PFSK-1 (cell line): ENCODE measurements at regions not wholly inside any gene's neighbourhood (a gene's known extent, or its start where the extent isn't known, plus 50 kb on each side); places are given as distances from the start of the nearest gene placed in this dataset.

Experiments used
- FOXP2 ChIP-seq: optimal IDR thresholded peaks from 2 replicates; pipeline ENCODE3; 2011; ENCODE audit warnings: borderline replicate concordance, control low read depth, inconsistent platforms; ENCODE audit not compliant: insufficient read depth; ENCODE audit errors: extremely low read length, extremely low read depth
- POLR2AphosphoS5 ChIP-seq: IDR thresholded peaks from 2 replicates; pipeline ENCODE4 v1.6.1; 2012; ENCODE audit warnings: low read depth, mild to moderate bottlenecking, control low read depth, low read length, moderate library complexity
- SIN3A ChIP-seq: IDR thresholded peaks from 2 replicates; pipeline ENCODE4 v1.6.1; 2012; ENCODE audit warnings: mild to moderate bottlenecking, low read length, moderate library complexity, borderline replicate concordance; ENCODE audit not compliant: insufficient read depth
- TAF1 ChIP-seq: IDR thresholded peaks from 2 replicates; pipeline ENCODE4 v1.6.1; 2012; ENCODE audit warnings: low read length, control low read depth, borderline replicate concordance; ENCODE audit not compliant: insufficient read depth
- TF ChIP-seq, protein P1 (sequence below), 2 experiments: IDR thresholded peaks; 2 replicates each; pipeline versions ENCODE4 v1.6.1 to v1.8.0; 2011 to 2012; ENCODE audit warnings: low read depth in 2 of 2, low read length in 2 of 2, control low read depth in 1 of 2, inconsistent platforms in 1 of 2, mild to moderate bottlenecking in 1 of 2, moderate library complexity in 1 of 2; ENCODE audit not compliant: insufficient read depth in 1 of 2

DNA sequence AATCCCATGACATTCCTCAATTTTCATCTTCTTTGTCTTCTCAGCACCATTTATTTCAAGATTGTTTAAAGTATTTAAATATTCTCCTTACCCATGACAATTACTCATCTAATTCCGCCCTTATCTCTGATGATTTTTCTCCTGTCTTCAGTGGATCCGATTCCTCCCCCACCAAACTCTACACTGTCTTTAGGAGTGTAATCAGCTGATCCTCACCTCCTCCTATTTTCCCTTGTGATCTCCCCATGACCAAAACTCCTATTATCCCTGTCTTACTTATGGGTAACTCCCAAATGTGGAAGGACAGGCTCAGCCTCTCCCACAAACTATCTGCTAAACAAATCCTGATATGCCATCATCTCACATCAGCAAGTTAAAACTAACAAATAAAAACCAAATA, 335.3 kb upstream of the RUNX1 start:
- TF ChIP-seq SIN3A (no peak), FOXP2 (no peak), POLR2AphosphoS5 (no peak), TAF1 (no peak)
- TF ChIP-seq, protein P1, sequence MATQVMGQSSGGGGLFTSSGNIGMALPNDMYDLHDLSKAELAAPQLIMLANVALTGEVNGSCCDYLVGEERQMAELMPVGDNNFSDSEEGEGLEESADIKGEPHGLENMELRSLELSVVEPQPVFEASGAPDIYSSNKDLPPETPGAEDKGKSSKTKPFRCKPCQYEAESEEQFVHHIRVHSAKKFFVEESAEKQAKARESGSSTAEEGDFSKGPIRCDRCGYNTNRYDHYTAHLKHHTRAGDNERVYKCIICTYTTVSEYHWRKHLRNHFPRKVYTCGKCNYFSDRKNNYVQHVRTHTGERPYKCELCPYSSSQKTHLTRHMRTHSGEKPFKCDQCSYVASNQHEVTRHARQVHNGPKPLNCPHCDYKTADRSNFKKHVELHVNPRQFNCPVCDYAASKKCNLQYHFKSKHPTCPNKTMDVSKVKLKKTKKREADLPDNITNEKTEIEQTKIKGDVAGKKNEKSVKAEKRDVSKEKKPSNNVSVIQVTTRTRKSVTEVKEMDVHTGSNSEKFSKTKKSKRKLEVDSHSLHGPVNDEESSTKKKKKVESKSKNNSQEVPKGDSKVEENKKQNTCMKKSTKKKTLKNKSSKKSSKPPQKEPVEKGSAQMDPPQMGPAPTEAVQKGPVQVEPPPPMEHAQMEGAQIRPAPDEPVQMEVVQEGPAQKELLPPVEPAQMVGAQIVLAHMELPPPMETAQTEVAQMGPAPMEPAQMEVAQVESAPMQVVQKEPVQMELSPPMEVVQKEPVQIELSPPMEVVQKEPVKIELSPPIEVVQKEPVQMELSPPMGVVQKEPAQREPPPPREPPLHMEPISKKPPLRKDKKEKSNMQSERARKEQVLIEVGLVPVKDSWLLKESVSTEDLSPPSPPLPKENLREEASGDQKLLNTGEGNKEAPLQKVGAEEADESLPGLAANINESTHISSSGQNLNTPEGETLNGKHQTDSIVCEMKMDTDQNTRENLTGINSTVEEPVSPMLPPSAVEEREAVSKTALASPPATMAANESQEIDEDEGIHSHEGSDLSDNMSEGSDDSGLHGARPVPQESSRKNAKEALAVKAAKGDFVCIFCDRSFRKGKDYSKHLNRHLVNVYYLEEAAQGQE (IDR thresholded peaks at IDR 0.05; ENCODE audit: insufficient read depth in 1 of 2, low read depth in 2 of 2, low read length in 2 of 2), result no peak

DNA sequence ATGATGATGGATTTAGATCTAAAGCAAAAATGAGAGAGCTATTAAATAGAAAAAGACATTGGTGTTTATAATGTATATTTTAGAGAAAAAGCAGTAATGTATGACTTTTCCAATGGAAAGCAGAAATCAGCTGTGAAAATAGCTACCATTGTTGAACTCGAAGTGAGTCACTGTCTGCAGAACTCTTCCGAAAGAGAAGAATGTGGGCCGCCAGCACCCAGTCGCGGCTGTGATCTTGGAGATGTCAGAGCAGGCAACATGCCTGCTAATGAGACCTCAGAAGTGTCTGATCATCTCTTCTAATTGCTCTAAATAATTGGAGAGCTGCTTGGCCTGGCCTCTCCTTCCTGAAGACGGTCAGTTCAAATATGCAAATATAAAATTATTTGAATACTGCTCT, 333.6 kb upstream of the RUNX1 start:
- TF ChIP-seq, protein P1 (IDR thresholded peaks at IDR 0.05; ENCODE audit: insufficient read depth in 1 of 2, low read depth in 2 of 2, low read length in 2 of 2), result no peak
- TF ChIP-seq POLR2AphosphoS5, result no peak

DNA sequence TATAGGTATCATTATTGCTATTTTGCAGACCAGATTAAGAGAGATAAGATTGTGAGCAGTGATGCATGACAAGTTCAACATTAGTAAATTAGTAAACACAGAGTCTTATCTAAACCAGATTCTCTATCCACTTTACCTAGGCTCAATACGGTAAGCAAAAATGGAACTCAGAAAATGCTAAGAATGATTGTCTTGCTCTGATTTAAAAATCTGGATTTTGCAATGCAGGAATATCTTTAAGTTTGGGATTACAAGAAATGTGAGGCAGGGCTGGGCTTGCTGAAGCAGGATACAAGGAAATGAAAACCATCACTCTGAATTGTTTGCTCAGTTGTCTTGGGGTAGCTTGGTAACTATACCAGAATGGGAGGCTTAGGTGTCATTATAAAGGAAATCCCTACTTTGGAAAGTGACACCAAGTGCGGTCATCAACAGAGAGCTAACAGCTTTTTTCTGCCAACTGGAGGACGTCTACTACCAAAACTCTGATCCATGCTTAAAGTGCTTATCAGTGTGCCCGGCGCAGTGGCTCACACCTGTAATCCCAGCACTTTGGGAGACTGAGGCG, 332.7 kb upstream of the RUNX1 start:
- no peak for TF ChIP-seq POLR2AphosphoS5
- no peak for TF ChIP-seq FOXP2
- TF ChIP-seq, protein P1 (IDR thresholded peaks at IDR 0.05; ENCODE audit: insufficient read depth in 1 of 2, low read depth in 2 of 2, low read length in 2 of 2), result no peak
- TF ChIP-seq SIN3A, result no peak
- TF ChIP-seq TAF1, result no peak

DNA sequence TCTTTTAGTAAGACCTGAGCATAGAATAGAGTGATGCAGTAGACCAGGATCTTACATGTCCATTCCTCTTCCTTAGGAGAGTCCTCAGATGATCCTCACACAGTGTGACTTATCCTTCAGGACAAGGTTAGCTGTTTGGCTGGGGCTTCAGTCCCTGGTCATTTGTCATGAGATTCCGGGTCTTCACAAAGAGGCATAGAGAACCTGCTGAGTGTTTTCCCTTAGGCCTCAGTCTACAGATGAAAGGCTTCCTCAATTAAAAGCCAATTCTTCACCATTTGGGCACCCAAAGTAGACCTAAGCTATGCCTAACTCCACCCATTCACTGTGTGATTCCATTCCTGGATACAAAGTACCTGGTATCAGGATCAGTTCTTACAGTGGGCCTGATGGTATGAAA, 329.8 kb upstream of the RUNX1 start:
- TF ChIP-seq POLR2AphosphoS5 (no peak), FOXP2 (no peak), TAF1 (no peak), SIN3A (no peak)
- TF ChIP-seq, protein P1 (IDR thresholded peaks at IDR 0.05; ENCODE audit: insufficient read depth in 1 of 2, low read depth in 2 of 2, low read length in 2 of 2), result no peak

DNA sequence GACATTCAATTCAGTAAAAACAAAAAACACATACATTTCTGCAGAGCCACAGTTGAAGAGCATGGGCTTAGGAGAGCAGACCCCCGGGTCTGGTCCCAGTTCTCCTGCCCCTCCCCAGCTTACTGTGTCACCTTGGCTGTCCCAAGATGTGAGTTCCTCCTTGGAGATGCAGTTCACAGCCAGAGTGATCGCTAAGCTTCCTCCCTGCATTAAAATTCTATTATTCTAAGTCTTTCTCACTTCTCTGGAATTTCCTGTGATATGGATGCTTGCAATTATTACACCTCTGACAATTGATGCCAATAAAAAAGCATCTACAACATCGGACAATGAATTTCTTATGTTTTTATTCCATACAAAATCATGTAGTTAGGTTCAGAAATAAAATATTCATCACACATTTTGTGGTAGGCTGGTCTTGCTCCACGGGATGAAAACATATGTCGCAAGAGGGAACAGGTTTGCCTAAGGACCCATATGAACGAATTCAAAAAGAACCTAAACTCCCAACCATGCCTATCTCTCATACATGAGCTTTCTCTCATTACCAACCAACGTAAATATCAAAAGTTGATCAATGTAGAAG, 328.5 kb upstream of the RUNX1 start:
- TF ChIP-seq, protein P1 (IDR thresholded peaks at IDR 0.05; ENCODE audit: insufficient read depth in 1 of 2, low read depth in 2 of 2, low read length in 2 of 2), result no peak
- TF ChIP-seq TAF1, result no peak
